HG03097 (cell line): ENCODE measurements at regions not wholly inside any gene's neighbourhood (a gene's known extent, or its start where the extent isn't known, plus 50 kb on each side); places are given as distances from the start of the nearest gene placed in this dataset.

Source experiments
- ATAC-seq: cut with Tn5 transposase; IDR thresholded peaks from one replicate; pipeline ENCODE4 v1.9.1; 2021; ENCODE audit not compliant: unreplicated experiment, low FRiP score

GRCh38 chr18:10264260-10264659 lies 190.2 kb upstream of the APCDD1 start:
- ATAC-seq: no peak

DNA sequence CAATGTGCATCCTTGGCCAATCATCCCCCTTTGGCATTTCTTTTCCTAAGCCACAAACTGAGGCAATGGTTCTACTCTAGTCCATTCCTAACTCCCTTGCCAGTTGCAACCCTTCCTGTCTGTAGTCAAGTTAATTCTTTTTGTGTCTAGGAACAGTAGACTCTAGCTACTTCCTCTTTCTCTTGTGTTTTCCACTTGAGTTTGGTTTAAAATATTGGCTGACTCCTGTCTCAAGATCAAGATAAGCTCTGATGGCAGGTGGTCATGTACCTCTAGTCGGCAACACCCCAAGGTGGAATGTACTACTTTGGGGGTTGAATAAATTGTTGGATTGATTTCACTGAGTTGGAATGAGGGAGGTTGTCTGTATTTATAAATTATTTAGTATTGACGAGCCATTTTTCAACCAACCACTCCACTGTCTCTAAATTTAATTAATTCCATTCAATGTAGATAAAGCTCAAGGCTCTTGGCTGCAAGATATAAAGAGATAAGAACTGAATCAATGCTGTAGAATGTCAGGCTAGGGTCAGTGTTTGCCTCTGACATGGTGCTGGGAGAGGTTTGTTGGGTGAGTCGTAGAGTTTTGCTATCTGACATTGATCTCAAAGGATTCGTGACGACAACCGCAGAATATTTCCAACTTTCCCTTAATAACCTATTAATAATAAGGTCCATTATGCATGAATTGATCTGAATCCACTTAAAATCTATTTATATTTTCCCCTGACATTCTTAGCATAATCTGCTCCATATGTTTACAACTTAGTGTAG lies 188.7 kb upstream of the APCDD1 start:
- no peak for ATAC-seq

- no peak for ATAC-seq
Measured at GRCh38 chr18:10266334-10266590, 188.2 kb upstream of the APCDD1 start.

DNA sequence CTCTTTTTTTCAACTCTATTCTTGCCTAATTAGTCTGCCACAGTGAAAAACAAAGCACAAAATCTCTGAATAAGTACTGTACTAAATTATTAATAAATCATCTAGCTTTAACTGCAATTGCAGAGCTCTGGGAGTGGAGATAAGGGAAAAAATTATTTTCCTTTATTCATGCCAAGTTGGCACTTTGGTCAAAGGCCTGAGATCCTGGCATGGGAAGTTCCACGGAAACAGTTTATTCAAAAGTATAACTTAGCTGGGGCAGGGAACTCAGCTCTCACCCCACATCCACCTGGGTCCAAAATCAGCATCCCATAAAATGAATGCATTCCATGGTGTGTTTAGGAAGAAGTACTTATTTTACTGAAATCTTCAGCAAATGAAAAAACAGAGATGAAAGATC lies 185.2 kb upstream of the APCDD1 start:
- no peak for ATAC-seq

GRCh38 chr18:10270151-10270571 lies 184.3 kb upstream of the APCDD1 start:
- no peak for ATAC-seq

DNA sequence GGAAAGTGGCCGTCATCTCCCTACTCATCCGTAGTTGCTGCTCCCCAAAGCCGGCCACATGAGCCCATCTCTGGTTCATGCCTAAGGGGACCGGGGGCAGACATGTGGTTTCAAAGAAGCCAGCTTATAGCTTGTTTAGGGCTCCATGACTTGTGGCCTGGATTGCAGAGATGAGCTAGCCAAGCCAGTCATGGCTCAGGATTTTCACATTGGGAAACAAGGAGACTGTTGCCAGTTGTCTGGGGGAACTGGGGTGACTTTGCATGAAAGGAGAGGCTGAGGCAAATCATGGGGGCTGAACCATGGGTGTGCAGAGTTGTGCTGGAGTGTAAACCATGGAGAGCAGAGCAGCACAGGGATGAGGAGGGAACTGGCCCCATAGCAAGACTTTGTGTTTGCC lies 183.0 kb upstream of the APCDD1 start:
- no peak for ATAC-seq

- no peak for ATAC-seq
Measured at GRCh38 chr18:10274301-10274700, 180.1 kb upstream of the APCDD1 start.

DNA sequence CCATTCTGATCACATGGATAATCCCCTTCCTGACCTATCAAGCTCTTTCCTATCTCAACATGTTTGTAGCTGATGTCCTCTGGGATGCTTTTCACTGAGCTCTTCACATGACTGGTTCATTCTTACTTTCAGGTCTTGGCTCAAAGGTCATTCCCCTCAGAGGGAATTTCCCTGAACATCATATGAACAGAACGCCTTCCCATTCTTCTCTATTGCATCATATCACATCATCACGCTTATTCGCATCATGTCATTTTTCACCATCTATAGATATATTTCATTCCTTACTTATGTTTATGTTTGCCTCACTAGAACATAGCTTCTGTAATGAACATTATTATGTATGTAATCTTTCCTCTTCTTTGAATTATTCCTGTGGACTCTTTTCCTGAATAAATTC lies 178.9 kb upstream of the APCDD1 start:
- ATAC-seq: no peak

DNA sequence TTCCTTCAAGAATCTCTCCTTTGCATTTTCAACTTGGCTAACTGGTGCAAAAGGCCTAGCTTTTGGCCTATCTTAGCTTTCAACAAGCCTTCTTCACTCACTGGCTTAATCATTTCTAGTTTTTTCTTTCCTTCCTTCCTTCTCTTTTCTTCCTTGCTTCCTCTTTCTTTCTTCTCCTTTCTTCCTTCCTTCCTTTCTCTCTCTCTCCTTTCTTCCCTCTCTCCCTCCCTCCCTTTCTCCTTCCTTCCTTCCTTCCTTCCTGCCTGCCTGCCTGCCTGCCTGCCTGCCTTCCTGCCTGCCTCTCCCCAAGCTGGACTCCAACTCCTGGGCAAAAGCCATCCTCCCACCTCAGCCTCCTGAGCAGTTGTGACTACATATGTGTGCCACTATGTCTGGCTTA lies 176.2 kb upstream of the APCDD1 start:
- no peak for ATAC-seq

DNA sequence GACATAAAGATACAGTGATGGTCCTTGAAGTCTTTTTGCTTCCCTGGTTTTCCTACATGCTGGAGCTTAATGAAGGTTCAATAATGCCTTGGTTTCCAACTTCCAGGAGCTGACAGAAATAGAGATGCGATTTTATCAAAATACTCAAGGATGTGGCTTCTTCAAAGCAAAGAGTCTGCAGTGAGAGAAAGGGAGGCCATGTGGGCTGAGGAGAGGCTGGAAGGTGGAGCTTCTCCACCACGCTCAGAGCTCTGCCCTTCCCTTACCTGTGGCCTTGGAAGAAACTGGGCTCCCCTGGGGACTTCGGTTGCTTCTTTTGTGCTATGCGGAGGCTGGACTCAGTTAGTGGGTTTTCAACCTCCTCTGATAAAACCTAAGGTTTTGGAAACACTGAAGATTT lies 175.0 kb upstream of the APCDD1 start:
- ATAC-seq: no peak

GRCh38 chr18:10279905-10280644 lies 174.4 kb upstream of the APCDD1 start:
- ATAC-seq: no peak

- no peak for ATAC-seq
Measured at GRCh38 chr18:10284540-10285282, 169.7 kb upstream of the APCDD1 start.

DNA sequence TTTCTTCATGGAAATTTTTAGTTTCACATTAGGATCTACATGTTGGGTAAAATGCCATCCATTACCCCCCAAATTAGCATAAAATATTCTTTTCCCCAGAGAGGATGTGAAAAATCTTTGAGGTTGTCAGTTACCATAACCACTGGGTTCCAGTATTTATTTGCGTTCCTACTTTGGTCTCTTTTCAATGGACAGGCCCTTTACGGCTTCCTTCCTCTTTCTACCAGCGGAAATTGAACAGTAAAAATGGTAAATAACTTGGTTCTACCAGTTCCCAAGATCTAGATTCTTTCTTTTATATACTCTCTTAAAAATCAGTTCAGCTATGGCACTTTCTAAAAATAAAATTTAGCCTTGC lies 169.2 kb upstream of the APCDD1 start:
- ATAC-seq: no peak

- no peak for ATAC-seq
Measured at GRCh38 chr18:10286580-10287150, 167.8 kb upstream of the APCDD1 start.

- ATAC-seq: no peak
Measured at GRCh38 chr18:10289251-10289650, 165.2 kb upstream of the APCDD1 start.

DNA sequence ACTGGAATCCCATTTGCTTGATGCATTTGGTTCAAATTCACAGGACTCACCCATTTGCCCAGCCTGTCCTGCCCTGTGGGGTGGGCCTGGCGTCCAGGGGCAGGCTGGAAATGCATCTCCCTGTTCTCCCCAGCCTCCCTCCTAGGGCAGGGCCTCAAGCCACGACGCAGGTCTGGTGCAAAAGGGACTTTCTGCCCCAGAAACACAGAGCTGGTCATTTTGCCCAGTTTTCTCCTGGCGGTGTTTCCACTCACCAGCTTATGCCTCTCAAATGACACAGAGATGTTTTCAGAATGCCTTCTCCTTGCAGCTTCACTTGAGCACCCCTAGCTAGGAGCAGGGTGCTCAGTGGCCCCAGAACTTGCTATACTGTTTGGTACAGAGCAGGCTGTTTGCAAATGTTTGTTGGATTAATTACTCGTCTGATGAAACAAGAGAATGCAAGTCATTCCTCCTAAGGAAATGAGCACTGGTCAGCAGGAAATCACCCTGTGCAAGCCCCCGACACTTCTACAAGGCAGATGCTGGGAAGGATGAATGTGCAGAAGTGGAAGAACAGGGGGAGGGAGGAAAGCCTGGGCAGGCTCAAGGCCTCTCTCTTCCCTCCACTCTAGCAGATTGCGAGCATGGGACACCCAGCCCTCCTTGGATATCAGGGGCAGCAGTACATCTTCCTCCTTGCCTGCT lies 164.3 kb upstream of the APCDD1 start:
- no peak for ATAC-seq

DNA sequence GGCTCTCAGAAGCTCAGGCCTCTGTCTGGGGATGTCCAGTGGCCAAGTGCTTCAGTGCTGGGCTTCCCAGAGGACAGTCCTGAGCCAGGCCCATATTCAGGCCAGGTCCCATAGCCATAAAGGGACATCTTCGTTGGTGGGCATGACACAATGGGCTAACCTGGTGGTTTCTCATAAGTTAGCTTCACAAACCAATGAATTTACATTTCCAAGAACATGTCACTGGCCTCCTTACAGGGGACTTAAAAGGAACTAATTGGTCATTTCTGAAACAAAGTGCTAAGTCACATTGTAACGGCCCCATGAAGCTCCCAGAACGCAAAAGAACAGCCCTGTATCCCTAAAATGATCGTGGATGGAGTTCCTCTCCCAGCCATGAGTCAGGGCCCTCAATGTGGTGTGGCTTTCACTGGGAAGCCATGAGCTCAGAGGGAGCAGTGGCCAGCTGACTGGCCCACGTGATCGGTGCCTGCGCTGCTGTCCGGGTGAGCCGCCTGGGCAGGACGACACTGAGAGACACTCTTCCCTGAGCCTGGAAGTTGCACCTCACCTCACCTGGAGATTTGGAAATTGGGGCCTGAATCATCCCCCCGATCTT lies 163.7 kb upstream of the APCDD1 start:
- ATAC-seq: no peak

- no peak for ATAC-seq
Measured at GRCh38 chr18:10291568-10291981, 162.9 kb upstream of the APCDD1 start.

GRCh38 chr18:10293966-10294365 lies 160.5 kb upstream of the APCDD1 start:
- no peak for ATAC-seq

DNA sequence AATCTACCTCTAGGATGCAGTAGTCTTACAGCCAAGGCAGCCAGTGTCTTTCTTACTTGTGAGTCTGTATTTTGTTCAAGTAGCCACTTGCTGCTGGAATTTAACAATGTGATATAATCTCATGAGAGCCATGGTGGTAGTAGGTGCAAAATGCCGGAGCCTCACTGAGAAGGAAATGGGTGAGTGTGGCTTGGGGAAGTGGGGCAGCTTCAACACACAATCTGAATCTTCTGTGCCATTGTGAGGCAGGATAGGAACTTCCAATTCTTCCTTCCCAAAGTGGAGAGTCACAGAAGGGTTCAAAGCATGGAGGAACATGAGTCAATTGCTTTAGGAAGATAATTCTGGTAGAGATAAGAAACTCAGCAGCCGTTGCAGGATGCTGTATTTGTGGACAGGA lies 158.7 kb upstream of the APCDD1 start:
- ATAC-seq: no peak

DNA sequence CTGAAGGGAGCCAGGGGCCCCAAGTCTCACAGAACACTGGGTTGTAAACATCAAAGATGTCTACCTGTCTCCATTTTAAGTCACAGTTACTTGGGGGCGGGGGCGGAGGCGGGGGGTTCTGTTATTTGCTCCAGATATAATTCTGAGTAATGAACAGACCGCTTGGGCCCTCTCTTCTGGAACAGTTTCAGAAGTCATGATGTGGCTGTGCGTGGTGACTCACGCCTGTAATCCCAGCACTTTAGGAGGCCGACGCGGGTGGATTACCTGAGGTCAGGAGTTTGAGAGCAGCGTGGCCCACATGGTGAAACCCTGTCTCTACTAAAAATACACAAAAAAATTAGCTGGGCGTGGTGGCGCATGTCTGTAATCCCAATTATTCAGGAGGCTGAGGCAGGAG lies 157.9 kb upstream of the APCDD1 start:
- ATAC-seq: no peak
